ENCODE measurements at regions not wholly inside any gene's neighbourhood (a gene's known extent, or its start where the extent isn't known, plus 50 kb on each side); places are given as distances from the start of the nearest gene placed in this dataset.
"Not testable (repeated sequence)": the region's sequence is repeated elsewhere in the genome, so short reads cannot be mapped to it uniquely, and the experiment has no call there.

DNA sequence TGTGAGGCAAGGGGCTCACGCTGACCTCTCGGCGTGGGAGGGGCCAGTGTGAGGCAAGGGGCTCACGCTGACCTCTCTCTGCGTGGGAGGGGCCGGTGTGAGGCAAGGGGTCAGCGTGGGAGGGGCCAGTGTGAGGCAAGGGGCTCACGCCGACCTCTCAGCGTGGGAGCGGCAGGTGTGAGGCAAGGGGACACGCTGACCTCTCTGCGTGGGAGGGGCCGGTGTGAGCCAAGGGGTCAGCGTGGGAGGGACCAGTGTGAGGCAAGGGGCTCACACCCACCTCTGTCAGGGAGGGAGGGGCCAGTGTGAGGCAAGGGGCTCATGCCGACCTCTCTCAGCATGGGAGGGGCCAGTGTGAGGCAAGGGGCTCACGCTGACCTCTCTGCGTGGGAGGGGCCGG, 251.7 kb upstream of the NUPR2 start:
- not testable (repeated sequence) for TF ChIP-seq POLR2A, CTCF, EP300, POLR2AphosphoS5 (IDR thresholded peaks at IDR 0.05)
